ENCODE measurements at regions not wholly inside any gene's neighbourhood (a gene's known extent, or its start where the extent isn't known, plus 50 kb on each side); places are given as distances from the start of the nearest gene placed in this dataset.
"Not testable (repeated sequence)": the region's sequence is repeated elsewhere in the genome, so short reads cannot be mapped to it uniquely, and the experiment has no call there.

- TF ChIP-seq POLR2A, CTCF (IDR thresholded peaks at IDR 0.05): not testable (repeated sequence)
Measured at GRCh38 chr5:45007102-45007501, 198.4 kb downstream of the MRPS30 start.
